Activated naive CD4-positive, alpha-beta T cell treated with anti-CD3 and anti-CD28 coated beads, Interleukin-2, amount 50 U/mL, for 16 hours (primary cell): ENCODE measurements at regions not wholly inside any gene's neighbourhood (a gene's known extent, or its start where the extent isn't known, plus 50 kb on each side); places are given as distances from the start of the nearest gene placed in this dataset.

Experiments used
- DNase-seq: peaks from one replicate; pipeline ENCODE4 v3.0.0-alpha.2; 2020

- no peak for DNase-seq
Observed at GRCh38 chr6:22041797-22042480, 254.9 kb downstream of the PRL start.

DNA sequence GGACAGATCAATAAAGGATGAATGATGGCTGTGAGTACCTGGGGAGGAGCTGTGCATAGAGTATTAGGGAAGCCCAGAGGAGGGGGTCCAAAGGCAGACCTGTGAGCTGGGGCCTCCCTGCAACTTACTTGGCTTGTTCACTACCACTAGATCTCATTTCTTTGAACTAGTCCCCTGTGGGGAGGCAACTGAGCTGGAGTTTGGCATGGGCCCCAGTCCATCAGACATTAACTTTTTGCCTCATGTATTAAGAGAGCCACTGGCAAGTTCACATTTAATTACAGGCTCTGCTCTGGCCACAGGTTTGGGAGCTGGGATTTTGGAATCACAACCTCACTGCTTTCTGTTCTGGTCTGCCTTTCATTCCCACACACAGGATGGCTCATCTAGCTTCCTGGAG is 254.1 kb downstream of the PRL start:
- DNase-seq: no peak

- no peak for DNase-seq
Observed at GRCh38 chr6:22043284-22043962, 253.4 kb downstream of the PRL start.

DNA sequence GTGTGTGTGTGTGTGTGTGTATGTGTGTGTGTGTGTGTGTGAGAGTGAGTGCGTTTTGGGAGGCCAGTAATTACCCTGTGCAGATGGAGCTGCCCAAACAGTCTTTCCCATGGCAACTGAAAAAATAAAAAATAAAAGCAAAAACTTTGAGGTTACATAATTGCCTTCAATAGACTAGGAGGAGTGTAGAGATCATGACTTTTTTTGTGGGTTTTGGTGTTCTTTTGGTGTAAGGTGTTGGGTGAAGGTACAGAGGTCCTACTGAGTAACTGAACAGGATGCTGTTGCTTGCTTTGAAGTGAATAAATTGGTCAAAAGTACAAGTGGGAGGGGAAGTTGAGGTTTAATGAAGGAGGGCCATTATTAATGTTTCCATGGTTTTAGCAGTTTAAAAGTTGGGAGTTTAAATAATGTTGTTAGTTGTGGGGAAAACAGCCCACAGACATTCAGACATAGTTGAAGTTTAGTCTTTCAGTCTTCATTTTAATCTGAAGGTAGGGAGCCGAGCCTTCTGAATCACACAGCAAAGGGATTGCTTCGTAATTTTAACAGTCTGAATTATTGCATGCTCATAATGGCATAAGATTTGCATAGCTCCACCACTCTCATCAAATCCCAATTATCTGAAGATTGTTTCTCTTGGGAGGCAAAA is 251.4 kb downstream of the PRL start:
- DNase-seq: no peak

DNA sequence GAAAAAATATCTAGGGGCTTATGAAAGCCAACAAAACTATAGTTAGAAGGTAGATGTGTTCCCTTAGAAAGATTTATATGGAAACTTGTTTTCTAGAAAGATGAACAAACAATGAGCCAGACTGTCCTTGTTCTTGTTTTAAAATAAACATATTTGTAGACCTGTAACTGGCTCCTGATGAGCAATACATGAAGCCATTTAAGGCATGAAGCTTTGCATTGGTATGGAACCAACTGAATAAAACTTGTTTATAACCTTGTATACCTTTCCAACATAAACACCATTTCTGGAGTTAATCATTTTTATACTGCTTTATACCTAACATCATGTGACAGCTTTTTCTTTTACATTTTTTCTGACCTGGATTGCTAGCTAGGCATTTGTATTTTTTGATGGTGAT is 247.8 kb downstream of the PRL start:
- DNase-seq: no peak

GRCh38 chr6:22053391-22053997 is 243.3 kb downstream of the PRL start:
- DNase-seq: no peak

GRCh38 chr6:22056398-22056797 is 240.4 kb downstream of the PRL start:
- no peak for DNase-seq

DNA sequence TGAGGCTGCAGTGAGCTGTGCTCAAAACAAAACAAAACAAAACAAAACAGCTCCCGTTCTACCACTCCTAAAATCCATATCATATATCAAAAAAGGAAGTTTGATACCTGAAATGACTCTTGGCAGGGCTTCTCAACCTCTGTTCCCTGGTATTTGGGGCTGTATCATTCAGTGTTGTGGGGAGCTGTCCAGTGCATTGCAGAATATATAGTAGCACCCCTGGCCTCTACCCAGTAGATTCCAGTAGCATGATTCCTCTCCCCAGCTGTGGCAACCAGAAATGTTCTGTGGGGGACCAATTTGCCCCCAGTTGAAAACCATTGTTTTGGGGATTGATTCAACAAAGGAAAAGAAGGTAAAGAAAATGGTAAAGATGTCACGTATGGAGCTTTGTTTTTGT is 238.9 kb downstream of the PRL start:
- no peak for DNase-seq

DNA sequence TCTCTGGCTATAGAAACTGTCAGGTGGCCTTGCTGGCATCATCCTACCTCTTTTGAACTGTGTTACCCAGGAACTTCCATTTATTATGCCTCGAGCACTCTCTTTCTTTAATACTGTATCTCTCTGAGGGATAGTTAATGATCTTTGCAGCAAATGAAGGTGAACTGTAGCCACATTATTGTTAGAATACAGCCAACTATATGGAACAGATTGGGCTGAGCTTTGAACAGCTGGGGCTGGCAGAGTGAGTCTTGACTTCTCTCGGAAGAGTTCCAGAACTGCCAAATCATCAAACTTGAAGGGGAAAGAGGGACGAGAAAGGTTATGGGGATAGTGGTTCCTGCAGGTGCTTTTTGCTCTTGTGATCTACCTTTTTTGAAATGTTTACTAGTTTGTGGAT is 237.7 kb downstream of the PRL start:
- DNase-seq: no peak

DNA sequence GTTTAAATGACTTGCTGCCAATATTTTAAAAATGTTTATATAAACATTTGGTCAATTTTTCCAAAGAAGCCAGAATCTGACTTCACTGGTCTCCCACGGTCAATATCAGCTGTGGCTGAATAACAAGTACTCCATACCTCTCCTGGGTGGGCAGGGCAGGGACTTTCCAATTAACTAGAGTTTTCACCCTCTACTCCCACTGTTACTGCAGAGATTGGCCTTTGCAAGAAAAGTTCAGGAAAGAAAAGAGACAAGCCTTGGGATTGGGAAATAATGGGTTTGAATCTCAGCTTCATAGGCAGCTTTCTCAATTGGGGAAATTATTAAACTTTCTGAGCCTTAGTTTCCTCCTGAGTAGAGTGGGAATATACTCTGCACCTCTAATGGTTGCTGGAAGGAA is 236.9 kb downstream of the PRL start:
- DNase-seq: no peak

DNA sequence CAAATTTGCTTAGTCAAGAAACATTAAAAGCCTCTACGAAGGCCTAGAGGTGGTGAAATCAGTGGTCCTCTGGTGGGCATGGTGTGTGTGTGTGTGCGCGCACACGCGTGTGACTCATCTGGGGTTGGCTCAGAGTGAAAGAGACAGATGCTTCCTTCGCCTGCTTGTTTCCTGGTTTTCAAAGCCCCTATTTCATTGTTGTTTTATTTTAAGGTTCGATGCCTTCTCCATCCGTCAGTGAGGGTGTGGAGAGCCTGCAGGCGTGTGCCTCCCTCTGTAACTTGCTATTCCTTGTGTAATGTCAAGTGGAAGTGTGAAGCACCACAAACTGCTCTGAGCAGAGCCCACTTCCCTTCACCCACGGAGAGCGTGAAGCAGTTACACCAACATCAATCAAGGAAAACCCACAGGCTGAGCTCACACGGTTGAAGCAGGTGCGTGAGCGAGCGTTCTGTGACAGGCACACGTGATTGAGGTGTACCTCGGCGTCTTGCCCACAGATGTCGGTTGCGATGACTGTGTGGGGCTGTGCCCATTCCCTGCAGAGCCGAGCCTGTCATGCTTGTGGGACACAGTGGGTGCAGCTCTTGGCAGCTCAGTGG is 233.9 kb downstream of the PRL start:
- peak; percentile 29 for DNase-seq

GRCh38 chr6:22064558-22064957 is 232.3 kb downstream of the PRL start:
- no peak for DNase-seq

DNA sequence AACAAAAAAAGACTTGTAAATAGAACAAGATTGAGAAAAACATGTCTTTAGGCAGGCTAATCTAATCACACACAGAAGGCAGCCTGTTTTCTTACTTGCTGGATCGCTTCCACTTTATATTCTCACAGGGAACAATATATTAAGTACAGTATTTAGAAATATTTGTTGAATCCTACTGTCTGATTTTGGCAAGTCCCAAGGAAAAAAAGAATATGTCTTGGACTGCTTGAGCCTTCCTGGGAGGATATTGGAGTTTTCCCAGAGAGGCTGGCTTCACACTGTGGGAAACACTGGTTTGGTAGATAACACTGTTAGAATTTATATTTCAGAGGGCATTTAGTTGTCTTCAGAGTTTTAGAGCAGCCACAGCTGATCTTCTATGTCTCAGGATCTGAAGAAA is 229.7 kb downstream of the PRL start:
- DNase-seq: no peak

DNA sequence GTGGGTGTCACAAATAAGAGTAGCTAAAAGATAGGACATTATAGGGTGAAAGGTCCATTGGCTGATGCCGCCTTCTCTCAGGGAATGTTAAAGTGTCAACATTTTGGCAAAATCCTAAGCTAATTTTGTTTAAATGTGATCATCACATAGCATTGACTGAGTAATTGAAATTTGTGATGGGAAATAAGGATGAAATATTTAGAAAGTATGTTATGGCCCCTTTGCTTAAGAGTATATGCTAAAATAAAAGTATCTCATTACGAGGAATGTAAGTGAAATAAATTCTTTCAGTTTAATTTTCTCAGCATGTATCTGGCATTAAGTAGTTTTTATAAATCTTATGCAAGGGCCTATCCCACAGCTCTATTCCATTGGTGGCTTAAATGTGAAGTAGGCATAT is 229.2 kb downstream of the PRL start:
- DNase-seq: no peak

- no peak for DNase-seq
Observed at GRCh38 chr6:22068561-22069305, 228.1 kb downstream of the PRL start.

GRCh38 chr6:22069306-22069800 is 227.5 kb downstream of the PRL start:
- DNase-seq: no peak

DNA sequence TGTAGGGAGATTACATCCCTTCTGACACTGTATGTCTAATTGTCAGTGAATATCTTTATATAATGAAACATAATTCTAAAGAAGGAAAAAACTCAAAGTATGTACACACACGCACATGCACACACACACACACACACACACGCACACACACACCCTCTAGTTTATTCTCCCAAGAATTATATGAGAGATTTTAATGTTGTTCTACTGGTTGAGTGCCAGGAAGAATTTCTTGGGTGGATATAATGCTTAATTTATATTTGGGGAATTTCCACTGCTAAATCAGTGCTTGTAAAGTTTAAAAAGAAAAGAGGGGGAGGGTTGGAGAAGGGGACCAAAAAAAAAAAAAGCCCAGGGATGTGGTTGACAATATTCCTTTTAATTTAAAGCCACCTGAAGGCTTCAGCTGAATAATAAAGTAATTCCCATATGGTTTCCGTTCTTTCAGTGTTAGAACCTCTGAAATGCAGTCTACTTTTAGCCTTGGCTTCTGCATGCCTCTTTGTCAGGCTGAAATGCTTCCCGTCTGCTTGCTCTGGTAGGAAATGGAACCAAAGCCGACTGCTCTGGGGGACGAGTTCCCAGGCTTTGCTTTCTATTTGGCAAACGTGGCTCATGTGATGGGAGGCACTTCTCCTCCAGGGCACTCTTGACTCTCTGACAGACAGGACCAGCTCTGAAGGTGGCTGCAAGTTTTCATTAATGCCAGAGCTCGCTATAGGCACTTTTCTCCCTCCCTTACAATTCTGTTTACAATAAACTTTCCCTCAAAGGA is 225.4 kb downstream of the PRL start:
- no peak for DNase-seq

GRCh38 chr6:22072949-22073348 is 223.9 kb downstream of the PRL start:
- no peak for DNase-seq

GRCh38 chr6:22073516-22074198 is 223.2 kb downstream of the PRL start:
- no peak for DNase-seq

- DNase-seq: no peak
Observed at GRCh38 chr6:22078288-22078687, 218.5 kb downstream of the PRL start.
